ENCODE measurements at regions not wholly inside any gene's neighbourhood (a gene's known extent, or its start where the extent isn't known, plus 50 kb on each side); places are given as distances from the start of the nearest gene placed in this dataset.

DNA sequence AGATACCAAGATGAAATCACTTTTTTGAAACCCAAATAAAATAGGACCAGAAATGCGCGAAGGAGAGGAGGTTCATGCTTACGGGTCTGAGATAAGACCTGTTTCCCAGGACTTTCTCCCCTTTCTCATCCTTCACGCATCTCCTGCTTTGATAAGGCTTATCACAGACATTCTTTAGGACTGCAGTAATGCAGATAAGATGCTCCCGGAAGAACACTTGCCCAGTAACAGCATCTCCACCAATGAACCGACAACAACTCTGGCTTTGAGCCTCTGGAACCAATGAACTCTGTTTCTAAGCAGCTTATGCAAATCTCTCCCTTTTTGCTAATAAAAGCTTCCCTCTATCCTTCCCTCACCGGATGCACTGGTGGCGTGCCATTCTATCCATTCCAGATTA lies 783.4 kb upstream of the ARGLU1 start:
- TF ChIP-seq, protein P1, sequence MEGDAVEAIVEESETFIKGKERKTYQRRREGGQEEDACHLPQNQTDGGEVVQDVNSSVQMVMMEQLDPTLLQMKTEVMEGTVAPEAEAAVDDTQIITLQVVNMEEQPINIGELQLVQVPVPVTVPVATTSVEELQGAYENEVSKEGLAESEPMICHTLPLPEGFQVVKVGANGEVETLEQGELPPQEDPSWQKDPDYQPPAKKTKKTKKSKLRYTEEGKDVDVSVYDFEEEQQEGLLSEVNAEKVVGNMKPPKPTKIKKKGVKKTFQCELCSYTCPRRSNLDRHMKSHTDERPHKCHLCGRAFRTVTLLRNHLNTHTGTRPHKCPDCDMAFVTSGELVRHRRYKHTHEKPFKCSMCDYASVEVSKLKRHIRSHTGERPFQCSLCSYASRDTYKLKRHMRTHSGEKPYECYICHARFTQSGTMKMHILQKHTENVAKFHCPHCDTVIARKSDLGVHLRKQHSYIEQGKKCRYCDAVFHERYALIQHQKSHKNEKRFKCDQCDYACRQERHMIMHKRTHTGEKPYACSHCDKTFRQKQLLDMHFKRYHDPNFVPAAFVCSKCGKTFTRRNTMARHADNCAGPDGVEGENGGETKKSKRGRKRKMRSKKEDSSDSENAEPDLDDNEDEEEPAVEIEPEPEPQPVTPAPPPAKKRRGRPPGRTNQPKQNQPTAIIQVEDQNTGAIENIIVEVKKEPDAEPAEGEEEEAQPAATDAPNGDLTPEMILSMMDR (IDR thresholded peaks at IDR 0.05), result no peak
- TF ChIP-seq POLR2A (IDR thresholded peaks at IDR 0.05; ENCODE audit: low read depth), result no peak
